ENCODE measurements at regions not wholly inside any gene's neighbourhood (a gene's known extent, or its start where the extent isn't known, plus 50 kb on each side); places are given as distances from the start of the nearest gene placed in this dataset.

DNA sequence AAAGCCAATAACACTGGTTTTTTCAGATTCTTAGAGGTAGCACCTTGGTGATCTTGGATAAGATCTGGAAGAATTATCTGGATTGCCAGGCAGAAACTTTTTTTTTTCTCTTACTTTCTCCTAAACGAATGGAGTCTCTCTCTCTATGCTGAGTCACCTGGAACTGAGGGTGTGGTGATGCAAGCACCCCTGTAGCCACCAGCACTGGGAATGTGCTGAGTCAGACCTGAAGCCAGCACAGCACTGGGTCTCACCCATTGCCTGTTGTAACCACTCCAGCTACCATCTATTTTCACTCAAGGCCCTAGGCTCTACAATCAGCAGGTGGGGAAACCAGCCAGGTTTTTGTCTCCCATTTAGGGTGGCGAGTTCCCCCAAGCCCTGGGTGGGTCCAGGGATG lies 923.8 kb downstream of the RAPGEF2 start:
- Histone ChIP-seq H3K36me3 (no peaks in the 10 kb centered on the region), H3K27me3 (no peaks in the 10 kb centered on the region), H3K4me1 (no peaks in the 10 kb centered on the region), H3K27ac (no peak overlapping the region), H3K9me3 (no peaks in the 10 kb centered on the region), H3K4me3 (replicated peaks in 1 of 3) (no peak overlapping the region)
- TF ChIP-seq CTCF (IDR thresholded peaks at IDR 0.05) (no peak), POLR2A (IDR thresholded peaks at IDR 0.05) (no peak)
- WGBS, 2 donors, result 65 to 71% methylated on average over 2 of the region's 2 CpGs
- intact Hi-C loops (cut with DNase I), result no loop called here
- no peak for DNase-seq

- no peaks in the 10 kb centered on the region for H3K36me3 ChIP-seq
- intact Hi-C loops (cut with DNase I), result no loop called here
- H3K27me3 ChIP-seq, result no peaks in the 10 kb centered on the region
- no peak overlapping the region for H3K27ac ChIP-seq
- TF ChIP-seq CTCF (IDR thresholded peaks at IDR 0.05), result no peak
- H3K9me3 ChIP-seq, result no peaks in the 10 kb centered on the region
- DNase-seq, result no peak
- H3K4me1 ChIP-seq, result no peaks in the 10 kb centered on the region
- no peak overlapping the region for H3K4me3 ChIP-seq (replicated peaks in 1 of 3)
Observed at GRCh38 chr4:160034501-160034900, 931.6 kb downstream of the RAPGEF2 start.

DNA sequence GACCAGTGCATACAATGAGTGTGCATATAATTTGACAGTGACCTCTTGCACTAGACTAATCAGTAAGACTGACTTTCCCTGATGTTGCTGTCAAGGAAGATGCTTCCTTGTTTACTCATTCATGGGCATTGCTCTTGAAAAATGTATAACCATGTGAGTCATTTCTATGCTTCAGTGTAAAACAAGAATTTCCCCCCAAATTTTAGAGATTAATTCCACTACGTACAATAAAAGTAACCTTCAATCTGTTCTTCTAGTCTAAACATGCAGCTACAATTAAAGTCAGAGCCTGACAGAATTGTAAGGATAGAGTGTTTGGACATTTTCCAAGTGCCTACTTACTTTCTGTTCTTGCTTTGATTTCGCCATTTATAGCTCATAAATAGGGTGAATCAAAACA lies 935.7 kb downstream of the RAPGEF2 start:
- Histone ChIP-seq H3K27ac (no peak overlapping the region), H3K4me1 (no peaks in the 10 kb centered on the region), H3K4me3 (replicated peaks in 1 of 3) (no peak overlapping the region), H3K9me3 (no peaks in the 10 kb centered on the region), H3K27me3 (no peaks in the 10 kb centered on the region), H3K36me3 (no peaks in the 10 kb centered on the region)
- DNase-seq, result no peak
- intact Hi-C loops (cut with DNase I), result no loop called here
- TF ChIP-seq CTCF (IDR thresholded peaks at IDR 0.05), result no peak
- no peak for TF ChIP-seq POLR2A (IDR thresholded peaks at IDR 0.05)
- 20 to 31% methylated on average over 2 of the region's 2 CpGs for WGBS, 2 donors

GRCh38 chr4:160044693-160045092 lies 941.8 kb downstream of the RAPGEF2 start:
- no peaks in the 10 kb centered on the region for H3K27me3 ChIP-seq
- 72 to 83% methylated on average over 2 of the region's 2 CpGs for WGBS, 2 donors
- H3K36me3 ChIP-seq, result no peaks in the 10 kb centered on the region
- no peak overlapping the region for H3K27ac ChIP-seq
- DNase-seq, result no peak
- no peak for TF ChIP-seq CTCF (IDR thresholded peaks at IDR 0.05)
- no peak overlapping the region for H3K4me3 ChIP-seq (replicated peaks in 1 of 3)
- H3K4me1 ChIP-seq, result no peaks in the 10 kb centered on the region
- intact Hi-C loops (cut with DNase I), result no loop called here
- no peaks in the 10 kb centered on the region for H3K9me3 ChIP-seq

DNA sequence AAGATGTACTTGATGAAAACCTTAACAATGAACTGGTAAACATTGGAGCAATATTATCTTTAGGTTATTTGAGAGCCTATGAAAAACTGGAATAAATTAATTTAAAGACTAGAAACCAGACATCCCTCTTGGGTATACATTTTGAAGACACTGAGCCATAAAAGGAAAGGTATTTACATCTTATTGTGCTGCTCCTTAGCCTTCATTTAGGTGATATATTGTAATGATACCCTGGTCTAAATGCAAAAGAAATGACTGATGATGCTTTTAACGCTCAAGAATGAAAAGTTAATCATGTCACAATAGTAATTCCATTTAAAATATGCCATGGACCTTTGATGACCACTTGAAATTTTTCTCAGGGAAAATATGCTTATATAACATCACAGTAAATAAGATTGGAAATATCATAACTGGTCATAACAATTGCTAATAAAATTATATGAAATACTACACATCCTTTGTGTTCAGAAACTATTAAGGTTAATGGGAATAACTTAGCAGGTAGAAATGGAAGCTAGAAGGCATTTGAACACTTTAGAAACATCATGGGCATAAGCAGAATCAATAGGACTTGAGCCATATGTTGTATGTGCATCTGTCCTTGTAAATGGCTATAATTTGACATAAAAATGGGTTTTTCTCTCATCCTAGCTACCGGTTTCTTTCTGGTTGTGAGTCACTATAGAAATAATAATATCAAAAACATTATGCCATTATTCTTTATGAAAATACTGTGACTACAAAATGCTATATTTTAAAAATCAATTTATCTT lies 979.7 kb downstream of the RAPGEF2 start:
- Histone ChIP-seq H3K4me1 (no peaks in the 10 kb centered on the region), H3K36me3 (no peaks in the 10 kb centered on the region), H3K27me3 (no peaks in the 10 kb centered on the region), H3K9me3 (no peaks in the 10 kb centered on the region), H3K4me3 (replicated peaks in 1 of 3) (no peak overlapping the region), H3K27ac (no peak overlapping the region)
- no peak for DNase-seq
- 78 to 88% methylated on average over 2 of the region's 2 CpGs for WGBS, 2 donors
- TF ChIP-seq CTCF (IDR thresholded peaks at IDR 0.05) (no peak), POLR2A (IDR thresholded peaks at IDR 0.05) (no peak)
- intact Hi-C loops (cut with DNase I), result no loop called here
